HG03460 (cell line): ENCODE measurements at regions not wholly inside any gene's neighbourhood (a gene's known extent, or its start where the extent isn't known, plus 50 kb on each side); places are given as distances from the start of the nearest gene placed in this dataset.
A peak's percentile ranks its signal among the peaks of the same experiment; 100 is the strongest.

Source experiments
- ATAC-seq: cut with Tn5 transposase; IDR thresholded peaks from one replicate; pipeline ENCODE4 v1.9.1; 2021; ENCODE audit not compliant: unreplicated experiment

GRCh38 chr10:6657669-6658068 lies 77.6 kb upstream of the PRKCQ start:
- no peak for ATAC-seq

- ATAC-seq: no peak
Observed at GRCh38 chr10:6657196-6657595, 77.1 kb upstream of the PRKCQ start.

- ATAC-seq: no peak
Observed at GRCh38 chr10:6654571-6654970, 74.5 kb upstream of the PRKCQ start.

- no peak for ATAC-seq
Observed at GRCh38 chr10:6650586-6650985, 70.5 kb upstream of the PRKCQ start.

- ATAC-seq: no peak
Observed at GRCh38 chr10:6649903-6650302, 69.8 kb upstream of the PRKCQ start.

GRCh38 chr10:6648894-6649720 lies 69.0 kb upstream of the PRKCQ start:
- no peak for ATAC-seq

GRCh38 chr10:6647811-6648526 lies 67.9 kb upstream of the PRKCQ start:
- peak; percentile 80 for ATAC-seq

GRCh38 chr10:6643962-6644361 lies 63.9 kb upstream of the PRKCQ start:
- ATAC-seq: no peak

GRCh38 chr10:6642876-6643275 lies 62.8 kb upstream of the PRKCQ start:
- ATAC-seq: no peak

- no peak for ATAC-seq
Observed at GRCh38 chr10:6640433-6641040, 60.5 kb upstream of the PRKCQ start.

- ATAC-seq: no peak
Observed at GRCh38 chr10:6637053-6637452, 57.0 kb upstream of the PRKCQ start.

- ATAC-seq: no peak
Observed at GRCh38 chr10:6635784-6636183, 55.7 kb upstream of the PRKCQ start.
